Natural killer cell (primary cell): ENCODE measurements at regions not wholly inside any gene's neighbourhood (a gene's known extent, or its start where the extent isn't known, plus 50 kb on each side); places are given as distances from the start of the nearest gene placed in this dataset.

Experiments used
- ATAC-seq, 3 donors: fragments of 150-1000 bp in 2 of 3; fragments of 200-7000 bp in 1 of 3; cut with Tn5 transposase; 1 replicate in 1 of 3; 2 replicates in 2 of 3; pipeline ENCODE4 v1.10.0; 2021; ENCODE audit warnings: mild to moderate bottlenecking in 2 of 3, moderate library complexity in 2 of 3
- DNase-seq, 2 donors: peaks; one replicate each; pipeline versions ENCODE4 v3.0.0 to v3.0.0-alpha.2; 2013 to 2021; ENCODE audit warnings: mixed read lengths in 1 of 2
- H3K27ac ChIP-seq: one replicate; pipeline ENCODE4 v1.5.1; 2013; ENCODE audit warnings: mild to moderate bottlenecking, low read length
- H3K27me3 ChIP-seq: one replicate; pipeline ENCODE4 v1.6.1; 2013; ENCODE audit warnings: low read length; ENCODE audit not compliant: control insufficient read depth, insufficient read depth
- H3K36me3 ChIP-seq: one replicate; pipeline ENCODE4 v1.6.1; 2013; ENCODE audit warnings: low read length; ENCODE audit not compliant: control insufficient read depth, insufficient read depth
- H3K4me1 ChIP-seq: one replicate; pipeline ENCODE4 v1.6.1; 2013; ENCODE audit warnings: low read length; ENCODE audit not compliant: control insufficient read depth, insufficient read depth
- H3K4me3 ChIP-seq: one replicate; pipeline ENCODE4 v1.5.1; 2013; ENCODE audit warnings: low read length
- H3K9me3 ChIP-seq: one replicate; pipeline ENCODE4 v1.6.1; 2013; ENCODE audit warnings: low read length; ENCODE audit not compliant: control insufficient read depth, insufficient read depth
- H3K27ac Mint-ChIP-seq, 2 donors: one replicate each; pipeline ENCODE4 v1.8.0; 2022; ENCODE audit warnings: mild to moderate bottlenecking in 2 of 2, mixed read lengths in 2 of 2, moderate library complexity in 1 of 2
- H3K27me3 Mint-ChIP-seq, 2 donors: one replicate each; pipeline ENCODE4 v1.8.0; 2022; ENCODE audit warnings: low read depth in 2 of 2, mixed read lengths in 2 of 2
- H3K36me3 Mint-ChIP-seq: one replicate; pipeline ENCODE4 v1.8.0; 2022; ENCODE audit warnings: mixed read lengths
- H3K4me1 Mint-ChIP-seq, 2 donors: one replicate each; pipeline ENCODE4 v1.8.0; 2022; ENCODE audit warnings: mixed read lengths in 2 of 2
- H3K4me3 Mint-ChIP-seq: one replicate; pipeline ENCODE4 v1.8.0; 2022; ENCODE audit warnings: mild to moderate bottlenecking, moderate library complexity, mixed read lengths
- H3K9me3 Mint-ChIP-seq, 2 donors: one replicate each; pipeline ENCODE4 v1.8.0; 2022; ENCODE audit warnings: mixed read lengths in 2 of 2
- WGBS: methylation state at CpG from one replicate; pipeline ENCODE4 v1.1.7; 2013; ENCODE audit warnings: missing lambda C conversion rate; ENCODE audit not compliant: insufficient coverage; 5-methylcytosine and 5-hydroxymethylcytosine counted together
- intact Hi-C: fragments of 100-400 bp; cut with micrococcal nuclease; formaldehyde crosslinking; loops from one replicate; pipeline ENCODE4 v1.14.2; 2022
- TF ChIP-seq, protein P1 (sequence below): fragments of 200-600 bp; IDR thresholded peaks from one replicate; pipeline ENCODE4 v1.8.0; 2022; ENCODE audit warnings: antibody characterized with exemption

DNA sequence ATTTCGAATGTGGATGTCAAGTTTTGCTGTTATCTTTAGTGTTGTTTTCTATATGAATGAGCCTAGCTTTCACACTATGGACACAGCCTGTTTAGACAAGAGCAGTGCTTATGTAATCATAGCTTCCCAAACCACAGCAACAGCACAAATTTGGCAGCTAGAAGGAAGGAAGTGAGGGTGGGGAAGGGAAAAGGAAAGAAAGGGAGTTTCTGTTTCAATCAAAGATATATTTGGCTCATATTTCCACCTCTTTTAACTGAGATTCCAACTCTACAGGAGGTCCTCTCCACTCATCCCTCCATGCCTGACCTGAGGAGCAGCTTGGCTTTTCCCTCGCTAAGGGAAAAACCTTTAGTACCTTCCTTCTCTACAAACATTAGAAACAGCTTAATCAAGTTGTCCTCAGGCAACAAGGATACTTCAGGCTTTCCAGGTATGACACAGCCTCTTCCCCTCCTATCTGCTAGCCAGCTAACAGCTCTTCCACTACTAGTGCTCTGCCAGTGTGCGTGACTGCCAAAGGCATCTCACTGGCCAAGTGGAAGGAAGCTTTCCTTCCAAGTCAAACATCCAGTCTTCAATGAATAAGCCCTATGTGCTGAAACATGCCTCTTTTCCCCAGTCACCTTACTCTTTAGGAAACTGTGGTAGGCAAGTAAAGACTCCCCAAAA is 268.6 kb upstream of the PTGER4 start:
- intact Hi-C loops, result loop anchor here (1.0 to 10.0 kb wide), 6 partner anchors 18 to 274 kb away; no protein-coding TSS in a partner anchor
- TF ChIP-seq, protein P1, sequence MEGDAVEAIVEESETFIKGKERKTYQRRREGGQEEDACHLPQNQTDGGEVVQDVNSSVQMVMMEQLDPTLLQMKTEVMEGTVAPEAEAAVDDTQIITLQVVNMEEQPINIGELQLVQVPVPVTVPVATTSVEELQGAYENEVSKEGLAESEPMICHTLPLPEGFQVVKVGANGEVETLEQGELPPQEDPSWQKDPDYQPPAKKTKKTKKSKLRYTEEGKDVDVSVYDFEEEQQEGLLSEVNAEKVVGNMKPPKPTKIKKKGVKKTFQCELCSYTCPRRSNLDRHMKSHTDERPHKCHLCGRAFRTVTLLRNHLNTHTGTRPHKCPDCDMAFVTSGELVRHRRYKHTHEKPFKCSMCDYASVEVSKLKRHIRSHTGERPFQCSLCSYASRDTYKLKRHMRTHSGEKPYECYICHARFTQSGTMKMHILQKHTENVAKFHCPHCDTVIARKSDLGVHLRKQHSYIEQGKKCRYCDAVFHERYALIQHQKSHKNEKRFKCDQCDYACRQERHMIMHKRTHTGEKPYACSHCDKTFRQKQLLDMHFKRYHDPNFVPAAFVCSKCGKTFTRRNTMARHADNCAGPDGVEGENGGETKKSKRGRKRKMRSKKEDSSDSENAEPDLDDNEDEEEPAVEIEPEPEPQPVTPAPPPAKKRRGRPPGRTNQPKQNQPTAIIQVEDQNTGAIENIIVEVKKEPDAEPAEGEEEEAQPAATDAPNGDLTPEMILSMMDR, result no peak
- DNase-seq (peak in 1 of 2 donors; percentile 68), ATAC-seq (no peak)
- Histone ChIP-seq H3K9me3 (no peaks in the 10 kb centered on the region), H3K4me1 (peaks cover 29% of the 10 kb centered on the region), H3K36me3 (no peaks in the 10 kb centered on the region), H3K27ac (peak overlapping the region; percentile 95), H3K4me3 (no peak overlapping the region), H3K27me3 (no peaks in the 10 kb centered on the region)
- Mint-ChIP-seq H3K9me3 (peaks cover 2 to 4% of the 10 kb centered on the region in 2 donors), H3K27me3 (no peaks in the 10 kb centered on the region), H3K4me1 (peaks cover 54 to 55% of the 10 kb centered on the region in 2 donors), H3K27ac (peak overlapping the region; percentile 88 to 95), H3K4me3 (peak overlapping the region; percentile 78), H3K36me3 (peaks cover 6% of the 10 kb centered on the region)
- WGBS, result 73% methylated on average over 3 of the region's 3 CpGs

DNA sequence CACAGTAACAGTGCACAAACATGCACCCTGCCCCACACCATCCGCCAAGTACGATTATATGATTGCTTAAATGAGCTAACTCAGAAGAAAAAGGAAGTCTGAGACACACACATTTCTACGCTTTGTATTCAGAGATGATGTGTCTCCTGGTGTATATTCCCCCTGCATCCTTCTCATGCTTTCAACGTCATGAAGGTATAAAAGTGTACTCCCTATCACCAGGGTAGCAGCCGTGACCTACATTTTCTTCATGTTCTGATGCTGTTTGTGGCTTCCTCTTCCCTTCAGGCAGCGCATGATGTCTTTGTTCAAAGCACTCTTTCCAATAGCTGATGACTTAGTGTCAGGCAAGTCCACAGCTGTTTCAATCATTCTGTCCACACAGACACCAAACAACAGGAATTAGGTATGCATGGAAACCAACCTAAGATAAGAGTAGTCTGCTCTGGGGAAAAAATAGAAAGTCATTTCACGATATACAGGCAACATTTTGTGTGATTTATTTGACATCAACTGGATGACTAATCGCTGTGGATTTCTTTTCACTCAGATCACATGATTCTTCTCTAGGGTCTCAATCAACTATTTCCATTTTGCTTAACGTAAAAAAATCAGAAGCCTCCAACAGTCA is 269.4 kb upstream of the PTGER4 start:
- Histone ChIP-seq H3K4me1 (peaks cover 33% of the 10 kb centered on the region), H3K27me3 (no peaks in the 10 kb centered on the region), H3K4me3 (no peak overlapping the region), H3K36me3 (no peaks in the 10 kb centered on the region), H3K27ac (peak overlapping the region; percentile 95), H3K9me3 (no peaks in the 10 kb centered on the region)
- peak; percentile 52 to 95 for DNase-seq
- 3% methylated on average over 7 of the region's 9 CpGs for WGBS
- Mint-ChIP-seq H3K27ac (peak overlapping the region; percentile 88 to 95), H3K36me3 (peaks cover 6% of the 10 kb centered on the region), H3K4me1 (peaks cover 57 to 62% of the 10 kb centered on the region in 2 donors), H3K4me3 (peak overlapping the region; percentile 78), H3K27me3 (no peaks in the 10 kb centered on the region), H3K9me3 (peaks cover 2 to 4% of the 10 kb centered on the region in 2 donors)
- TF ChIP-seq, protein P1, result no peak
- intact Hi-C loops, result loop anchor here (1.0 to 10.0 kb wide), 6 partner anchors 18 to 274 kb away; no protein-coding TSS in a partner anchor
- ATAC-seq, result peak; percentile 83 to 92 (median 89)

DNA sequence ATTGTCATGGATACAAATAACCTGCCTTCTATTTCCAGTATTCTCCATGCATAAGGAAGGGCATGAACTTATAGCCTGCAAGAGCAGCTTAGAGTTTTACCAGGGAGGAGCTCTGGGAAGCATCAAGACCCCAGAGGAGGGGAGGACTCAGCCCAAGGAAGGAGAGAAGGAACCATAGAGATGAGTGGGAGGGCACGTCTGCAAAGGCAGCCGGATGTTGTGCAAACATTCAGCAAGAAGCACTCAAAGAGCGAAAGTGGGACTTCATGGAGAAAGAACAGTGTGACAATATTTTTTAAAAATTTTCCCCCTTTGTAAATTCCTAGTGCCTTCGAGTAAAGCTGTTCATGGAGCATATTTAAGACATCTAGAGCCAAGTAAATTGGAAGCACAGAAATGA is 270.1 kb upstream of the PTGER4 start:
- TF ChIP-seq, protein P1, result no peak
- 44% methylated on average over 4 of the region's 4 CpGs for WGBS
- DNase-seq (peak; percentile 29 to 81), ATAC-seq (peak in 2 of 3 donors; percentile 19 to 53)
- Histone ChIP-seq H3K9me3 (no peaks in the 10 kb centered on the region), H3K27me3 (no peaks in the 10 kb centered on the region), H3K4me1 (peaks cover 34% of the 10 kb centered on the region), H3K27ac (peak overlapping the region; percentile 95), H3K4me3 (no peak overlapping the region), H3K36me3 (no peaks in the 10 kb centered on the region)
- peaks cover 2 to 4% of the 10 kb centered on the region in 2 donors for H3K9me3 Mint-ChIP-seq
- peak overlapping the region; percentile 69 for H3K4me3 Mint-ChIP-seq
- intact Hi-C loops, result no loop called here
- H3K27me3 Mint-ChIP-seq, result no peaks in the 10 kb centered on the region
- H3K4me1 Mint-ChIP-seq, result peaks cover 64 to 70% of the 10 kb centered on the region in 2 donors
- H3K36me3 Mint-ChIP-seq, result peaks cover 6% of the 10 kb centered on the region
- H3K27ac Mint-ChIP-seq, result peak overlapping the region; percentile 88 to 95
